Spleen (tissue), 11 donors: ENCODE measurements at regions not wholly inside any gene's neighbourhood (a gene's known extent, or its start where the extent isn't known, plus 50 kb on each side); places are given as distances from the start of the nearest gene placed in this dataset.

Experiments
- DNase-seq: peaks from one replicate; pipeline ENCODE4 v3.0.0-alpha.2; 2020
- H3K27ac ChIP-seq, 8 donors: fragments of 200-600 bp; sonication (generic) in 7 of 8; 1 replicate in 4 of 8; 2 replicates in 4 of 8; pipeline versions ENCODE4 v1.5.0 to v1.8.0; 2016 to 2021; ENCODE audit warnings: inconsistent platforms in 4 of 8, mild to moderate bottlenecking in 4 of 8, moderate library complexity in 1 of 8
- H3K27me3 ChIP-seq, 7 donors: fragments of 200-600 bp; sonication (generic) in 6 of 7; replicated peaks in 1 of 7; 1 replicate in 4 of 7; 2 replicates in 3 of 7; pipeline versions ENCODE4 v1.5.0 to v1.8.0; 2016 to 2021; ENCODE audit warnings: inconsistent platforms in 3 of 7, mild to moderate bottlenecking in 1 of 7
- H3K36me3 ChIP-seq, 6 donors: fragments of 200-600 bp; sonication (generic) in 5 of 6; 1 replicate in 4 of 6; 2 replicates in 2 of 6; pipeline versions ENCODE4 v1.5.0 to v1.8.0; 2016 to 2021; ENCODE audit warnings: inconsistent platforms in 2 of 6
- H3K4me1 ChIP-seq, 6 donors: fragments of 200-600 bp; sonication (generic) in 5 of 6; 1 replicate in 3 of 6; 2 replicates in 3 of 6; pipeline versions ENCODE4 v1.5.0 to v1.8.0; 2016 to 2021; ENCODE audit warnings: inconsistent platforms in 3 of 6
- H3K4me3 ChIP-seq, 8 donors: fragments of 200-600 bp; sonication (generic) in 7 of 8; 1 replicate in 4 of 8; 2 replicates in 4 of 8; pipeline versions ENCODE4 v1.5.0 to v1.8.0; 2016 to 2021; ENCODE audit warnings: inconsistent platforms in 4 of 8, mild to moderate bottlenecking in 4 of 8, moderate library complexity in 2 of 8
- H3K9me3 ChIP-seq, 8 donors: fragments of 200-600 bp; sonication (generic) in 7 of 8; 1 replicate in 4 of 8; 2 replicates in 4 of 8; pipeline versions ENCODE4 v1.5.0 to v1.8.0; 2016 to 2021; ENCODE audit warnings: inconsistent platforms in 4 of 8
- POLR2A ChIP-seq, 3 donors: fragments of 450-650 bp; IDR thresholded peaks; one replicate each; pipeline ENCODE4 v1.5.1; 2017; ENCODE audit warnings: antibody characterized with exemption in 3 of 3, mild to moderate bottlenecking in 1 of 3
- POLR2AphosphoS5 ChIP-seq, 3 donors: sonication (generic); formaldehyde crosslinking; IDR thresholded peaks; one replicate each; pipeline ENCODE4 v1.5.1; 2017; ENCODE audit warnings: antibody characterized with exemption in 3 of 3
- WGBS, 5 donors: extraction: QIAGEN DNeasy Blood & Tissue Kit in 3 of 5; methylation state at CpG; one replicate each; pipeline versions ENCODE4 v1.1.5 to v1.1.7; 2013 to 2018; 5-methylcytosine and 5-hydroxymethylcytosine counted together
- intact Hi-C: fragments of 100-400 bp; cut with DNase I; formaldehyde crosslinking; loops from one replicate; pipeline ENCODE4 v1.15.0; 2023; ENCODE audit warnings: low total_unique reads
- TF ChIP-seq, protein P1 (sequence below), 11 experiments: fragments of 200-600 bp in 7 of 11; fragments of 450-650 bp in 4 of 11; sonication (generic) in 4 of 11; IDR thresholded peaks in 8 of 11; conservative IDR thresholded peaks in 3 of 11; 1 replicate in 7 of 11; 2 replicates in 4 of 11; pipeline versions ENCODE4 v1.4.0 to v1.8.0; 2016 to 2021; ENCODE audit warnings: antibody characterized with exemption in 11 of 11, inconsistent platforms in 4 of 11, mild to moderate bottlenecking in 1 of 11
- donor health status: healthy with polysubstance abuse.
- donor health status: DM: no; HTN: no; CAD: no; lungs with moderate emphysema.
- donor health status: DM: no; HTN: no; CAD: no.
- donor health status: Bipolar disorder and iron deficiency.
- donor health status: healthy.
- donor health status: DM: no; HTN: no; CAD: no.
- donor health status: DM: yes; HTN: yes; CAD: no.

DNA sequence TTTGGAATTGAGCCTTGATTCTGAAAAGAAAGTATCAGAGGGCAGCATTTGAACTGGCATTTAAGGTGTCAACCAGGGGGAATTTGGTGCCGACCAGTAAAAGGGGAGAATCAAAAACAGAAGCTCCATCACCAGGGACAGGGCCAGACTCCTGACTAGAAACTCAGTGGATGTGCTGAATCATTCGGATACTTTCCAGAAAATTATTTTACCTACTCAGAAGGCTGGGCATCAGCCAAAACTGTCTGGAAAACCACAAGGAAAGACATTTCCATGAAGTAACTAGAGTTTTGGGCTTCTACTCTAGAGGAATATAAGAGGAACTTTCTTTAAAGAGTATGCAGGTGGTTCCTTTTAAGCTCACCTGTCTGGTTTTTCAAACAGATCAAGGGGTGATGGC lies 756.6 kb downstream of the RNF144A start:
- no peaks in the 10 kb centered on the region for H3K36me3 ChIP-seq
- DNase-seq, result no peak
- no peak overlapping the region for H3K27ac ChIP-seq
- TF ChIP-seq POLR2AphosphoS5 (IDR thresholded peaks at IDR 0.05) (no peak), POLR2A (IDR thresholded peaks at IDR 0.05) (no peak)
- TF ChIP-seq, protein P1, sequence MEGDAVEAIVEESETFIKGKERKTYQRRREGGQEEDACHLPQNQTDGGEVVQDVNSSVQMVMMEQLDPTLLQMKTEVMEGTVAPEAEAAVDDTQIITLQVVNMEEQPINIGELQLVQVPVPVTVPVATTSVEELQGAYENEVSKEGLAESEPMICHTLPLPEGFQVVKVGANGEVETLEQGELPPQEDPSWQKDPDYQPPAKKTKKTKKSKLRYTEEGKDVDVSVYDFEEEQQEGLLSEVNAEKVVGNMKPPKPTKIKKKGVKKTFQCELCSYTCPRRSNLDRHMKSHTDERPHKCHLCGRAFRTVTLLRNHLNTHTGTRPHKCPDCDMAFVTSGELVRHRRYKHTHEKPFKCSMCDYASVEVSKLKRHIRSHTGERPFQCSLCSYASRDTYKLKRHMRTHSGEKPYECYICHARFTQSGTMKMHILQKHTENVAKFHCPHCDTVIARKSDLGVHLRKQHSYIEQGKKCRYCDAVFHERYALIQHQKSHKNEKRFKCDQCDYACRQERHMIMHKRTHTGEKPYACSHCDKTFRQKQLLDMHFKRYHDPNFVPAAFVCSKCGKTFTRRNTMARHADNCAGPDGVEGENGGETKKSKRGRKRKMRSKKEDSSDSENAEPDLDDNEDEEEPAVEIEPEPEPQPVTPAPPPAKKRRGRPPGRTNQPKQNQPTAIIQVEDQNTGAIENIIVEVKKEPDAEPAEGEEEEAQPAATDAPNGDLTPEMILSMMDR (IDR thresholded peaks at IDR 0.05 in 8 of 11, conservative IDR thresholded peaks at IDR 0.05 in 3 of 11), result no peak
- H3K27me3 ChIP-seq, result no peaks in the 10 kb centered on the region
- intact Hi-C loops, result no loop called here
- no peak overlapping the region for H3K4me3 ChIP-seq
- WGBS, 5 donors, result 84 to 97% (median 93%) methylated on average over 2 of the region's 2 CpGs
- H3K9me3 ChIP-seq, result peaks cover 0 to 5% (median 0%) of the 10 kb centered on the region in 8 donors
- peaks cover 0 to 9% (median 0%) of the 10 kb centered on the region in 6 donors for H3K4me1 ChIP-seq

DNA sequence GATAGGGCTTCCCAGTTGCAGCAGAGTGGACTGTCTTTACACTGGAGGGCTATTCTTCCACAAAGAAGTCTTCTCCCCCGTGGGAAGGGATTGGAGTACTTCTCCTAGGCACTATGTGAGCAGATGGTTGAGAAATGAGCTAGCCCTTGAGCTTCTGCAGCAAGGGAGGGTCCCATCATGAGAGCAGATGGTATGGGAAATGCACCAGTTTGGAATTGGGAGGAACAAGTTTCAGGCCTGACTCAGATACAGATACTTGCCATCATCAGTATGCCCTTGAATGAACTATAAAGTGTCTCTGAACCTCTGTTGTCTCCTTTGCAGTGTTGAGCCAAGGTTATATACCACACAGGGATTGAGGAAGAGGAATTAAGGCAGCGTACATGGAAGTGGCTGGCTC lies 757.4 kb downstream of the RNF144A start:
- no peak overlapping the region for H3K27ac ChIP-seq
- WGBS, 5 donors, result 80 to 91% (median 86%) methylated on average over 2 of the region's 2 CpGs
- H3K4me3 ChIP-seq, result no peak overlapping the region
- TF ChIP-seq POLR2AphosphoS5 (IDR thresholded peaks at IDR 0.05) (no peak), POLR2A (IDR thresholded peaks at IDR 0.05) (no peak)
- TF ChIP-seq, protein P1 (IDR thresholded peaks at IDR 0.05 in 8 of 11, conservative IDR thresholded peaks at IDR 0.05 in 3 of 11), result no peak
- DNase-seq, result no peak
- H3K9me3 ChIP-seq, result peaks cover 0 to 5% (median 0%) of the 10 kb centered on the region in 8 donors
- intact Hi-C loops, result no loop called here
- H3K36me3 ChIP-seq, result no peaks in the 10 kb centered on the region
- no peaks in the 10 kb centered on the region for H3K27me3 ChIP-seq
- H3K4me1 ChIP-seq, result peaks cover 0 to 9% (median 0%) of the 10 kb centered on the region in 6 donors

DNA sequence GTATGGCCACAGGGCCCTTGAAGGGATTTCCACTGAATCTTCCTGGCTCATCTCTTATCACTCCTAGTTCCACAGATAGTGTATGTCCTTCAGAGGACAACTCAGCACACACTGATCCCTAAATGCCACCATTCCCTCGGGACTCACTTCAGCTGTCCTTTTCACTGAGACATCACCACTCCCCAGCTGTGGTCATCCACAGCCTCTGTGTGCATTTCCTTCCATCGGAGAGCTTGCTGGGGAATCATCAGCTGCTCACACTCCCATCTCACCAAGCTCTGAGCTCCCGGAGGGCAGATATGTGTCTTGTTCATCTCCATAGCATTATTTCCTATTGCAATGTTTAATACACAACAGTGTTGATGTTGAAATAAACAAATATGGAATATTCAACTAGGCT lies 759.5 kb downstream of the RNF144A start:
- Histone ChIP-seq H3K4me3 (no peak overlapping the region), H3K4me1 (peaks cover 0 to 9% (median 0%) of the 10 kb centered on the region in 6 donors), H3K27ac (no peak overlapping the region), H3K9me3 (peaks cover 0 to 5% (median 0%) of the 10 kb centered on the region in 8 donors), H3K27me3 (no peaks in the 10 kb centered on the region), H3K36me3 (no peaks in the 10 kb centered on the region)
- 84 to 97% (median 92%) methylated on average over 3 of the region's 3 CpGs for WGBS, 5 donors
- intact Hi-C loops, result no loop called here
- no peak for TF ChIP-seq POLR2AphosphoS5 (IDR thresholded peaks at IDR 0.05)
- TF ChIP-seq POLR2A (IDR thresholded peaks at IDR 0.05), result no peak
- TF ChIP-seq, protein P1 (IDR thresholded peaks at IDR 0.05 in 8 of 11, conservative IDR thresholded peaks at IDR 0.05 in 3 of 11), result no peak
- no peak for DNase-seq

DNA sequence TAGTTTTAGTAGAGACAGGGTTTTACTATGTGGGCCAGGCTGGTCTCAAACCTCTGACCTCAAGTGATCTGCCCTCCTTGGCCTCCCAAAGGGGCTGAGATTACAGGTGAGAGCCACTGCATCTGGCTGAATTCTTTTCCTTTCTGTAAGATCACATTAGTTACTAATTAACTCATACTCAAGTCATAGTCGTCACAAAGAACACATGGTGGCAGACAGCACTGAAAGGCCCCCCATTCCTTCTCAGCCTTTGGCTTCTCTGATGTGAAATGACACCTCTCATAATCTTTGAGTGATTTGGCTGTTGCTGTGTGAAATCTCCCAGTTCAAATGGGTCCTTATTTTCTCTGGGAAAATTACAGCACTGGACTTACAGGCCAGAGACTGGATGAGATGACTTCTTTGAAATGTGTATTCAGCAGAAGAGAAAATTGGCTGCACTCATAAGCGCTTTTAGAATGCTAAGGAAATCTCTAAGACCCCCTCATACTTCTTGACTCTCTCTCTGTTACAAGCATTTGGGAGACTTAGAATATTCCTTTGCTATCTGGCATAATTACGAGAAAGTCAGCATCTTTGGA lies 764.8 kb downstream of the RNF144A start:
- DNase-seq, result no peak
- H3K36me3 ChIP-seq, result no peaks in the 10 kb centered on the region
- no peaks in the 10 kb centered on the region for H3K4me1 ChIP-seq
- H3K27me3 ChIP-seq, result no peaks in the 10 kb centered on the region
- H3K27ac ChIP-seq, result no peak overlapping the region
- intact Hi-C loops, result no loop called here
- H3K9me3 ChIP-seq, result no peaks in the 10 kb centered on the region
- WGBS, 5 donors, result 89 to 98% (median 95%) methylated on average over 3 of the region's 3 CpGs
- TF ChIP-seq POLR2AphosphoS5 (IDR thresholded peaks at IDR 0.05), result no peak
- TF ChIP-seq POLR2A (IDR thresholded peaks at IDR 0.05), result no peak
- TF ChIP-seq, protein P1 (IDR thresholded peaks at IDR 0.05 in 8 of 11, conservative IDR thresholded peaks at IDR 0.05 in 3 of 11), result no peak
- H3K4me3 ChIP-seq, result no peak overlapping the region
